Embryonic facial prominence (tissue), 1 donor: ENCODE measurements at regions not wholly inside any gene's neighbourhood (a gene's known extent, or its start where the extent isn't known, plus 50 kb on each side); places are given as distances from the start of the nearest gene placed in this dataset.
"Not testable (repeated sequence)": the region's sequence is repeated elsewhere in the genome, so short reads cannot be mapped to it uniquely, and the experiment has no call there.

Source experiments
- DNase-seq: peaks from one replicate; pipeline ENCODE4 v3.0.0-alpha.2; 2016; ENCODE audit errors: extremely low spot score

- no peak for DNase-seq
These were observed 867.4 kb downstream of the DSC3 start for GRCh38 chr18:30175061-30175574.

DNA sequence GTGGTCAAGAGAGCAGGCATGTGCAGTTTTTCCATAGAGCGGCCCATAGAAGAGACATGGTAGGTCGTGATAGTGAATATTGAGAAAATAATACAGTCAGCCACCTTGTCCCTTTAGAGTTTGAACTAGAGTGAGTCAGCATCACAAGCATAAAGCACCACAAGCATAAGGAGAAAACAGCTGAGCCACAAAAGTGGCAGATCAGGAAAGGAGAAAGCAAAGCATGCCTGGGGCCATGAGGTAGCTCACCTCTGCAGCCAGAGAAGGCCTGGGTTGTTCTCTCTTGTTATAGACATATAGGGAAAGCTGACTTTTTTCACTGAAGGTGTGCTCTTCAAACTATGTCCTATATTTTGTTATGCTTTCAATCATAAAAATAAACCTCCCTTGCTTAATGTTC lies 879.0 kb downstream of the DSC3 start:
- no peak for DNase-seq

DNA sequence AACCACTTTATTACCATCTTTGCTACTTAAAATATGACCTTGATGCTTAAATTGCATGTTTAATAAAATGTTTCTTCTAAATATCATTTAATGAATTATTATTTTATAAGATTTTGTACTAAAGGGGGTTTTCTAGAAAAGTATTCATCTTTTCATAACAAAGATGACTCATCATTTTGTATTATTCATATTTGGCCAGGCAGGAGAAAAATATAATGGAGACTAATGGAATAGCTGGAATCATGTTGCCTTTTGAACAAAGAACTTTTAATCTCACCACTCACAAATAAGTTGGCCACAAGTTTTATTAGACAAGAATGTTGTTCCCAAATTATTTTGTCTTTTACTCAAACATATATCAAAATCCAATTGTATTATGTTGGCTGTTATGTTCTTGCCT lies 882.4 kb downstream of the DSC3 start:
- no peak for DNase-seq

DNA sequence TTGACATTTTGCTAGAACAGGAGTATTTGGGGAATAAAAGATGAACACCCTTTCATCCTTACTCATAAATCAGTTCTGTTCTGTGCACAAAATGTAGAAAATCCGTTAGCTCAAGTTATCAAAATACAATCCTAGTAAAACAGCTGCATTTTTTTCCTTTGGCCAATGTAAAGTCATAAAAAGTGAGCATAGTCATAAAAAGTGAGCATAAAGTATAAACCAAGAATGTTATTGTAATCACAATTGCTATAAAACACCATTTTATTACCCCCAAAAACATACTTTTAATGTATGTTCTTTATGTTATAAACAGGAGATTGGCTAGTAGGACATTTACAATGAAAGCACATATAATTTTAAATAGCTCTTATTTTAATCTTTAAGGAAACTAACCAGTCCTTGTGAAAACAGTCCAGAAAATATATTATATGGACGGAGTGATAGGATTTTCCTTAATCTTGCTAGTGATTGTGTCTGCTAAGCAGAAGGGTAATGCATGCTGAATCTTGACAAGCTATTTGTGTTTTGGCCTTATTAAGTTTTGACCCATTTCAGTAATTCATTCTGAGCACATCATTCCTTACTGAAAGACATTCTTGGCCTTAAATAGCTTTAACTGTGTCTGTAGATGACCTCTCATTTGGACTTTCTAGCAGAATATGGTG lies 891.8 kb downstream of the DSC3 start:
- no peak for DNase-seq

DNA sequence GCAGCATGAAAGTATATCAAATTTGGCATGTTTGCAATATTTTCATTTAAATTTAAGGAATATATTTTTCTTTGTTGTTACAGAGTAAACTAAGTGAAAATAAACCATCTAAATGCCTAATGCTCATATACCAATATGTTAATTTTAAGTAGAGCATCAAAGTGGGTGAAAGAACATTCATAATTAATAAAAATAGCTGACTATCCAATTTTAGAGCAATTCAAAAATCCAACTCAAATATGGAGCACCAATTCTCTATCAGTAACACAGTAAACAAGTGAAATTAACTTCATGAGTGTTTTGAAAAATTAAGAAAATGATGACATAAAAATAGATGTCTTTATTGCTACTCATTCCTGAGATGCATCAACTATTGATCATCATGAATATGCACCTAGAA lies 893.0 kb downstream of the DSC3 start:
- DNase-seq = no peak

- no peak for DNase-seq
These were observed 899.7 kb downstream of the DSC3 start for GRCh38 chr18:30142870-30143269.

DNA sequence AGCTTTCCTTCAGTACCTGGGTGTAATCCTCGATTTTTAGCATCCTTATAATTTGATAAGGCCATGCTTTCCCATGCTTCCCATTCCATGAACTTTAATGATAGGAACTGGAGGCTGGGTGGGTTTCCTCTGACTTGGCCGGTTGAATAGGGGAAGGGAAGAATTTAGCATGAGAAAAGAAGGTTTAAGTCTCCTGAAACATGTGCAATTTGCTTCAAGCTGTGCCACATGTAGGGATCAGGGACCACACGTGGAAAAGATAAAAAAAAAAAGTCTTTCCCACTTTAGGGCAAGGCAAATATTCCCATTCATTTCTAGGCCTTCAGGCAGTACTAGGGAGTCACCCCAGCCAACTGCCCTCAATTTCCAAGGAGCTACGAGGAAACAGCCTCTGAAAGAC lies 900.3 kb downstream of the DSC3 start:
- DNase-seq = no peak

DNA sequence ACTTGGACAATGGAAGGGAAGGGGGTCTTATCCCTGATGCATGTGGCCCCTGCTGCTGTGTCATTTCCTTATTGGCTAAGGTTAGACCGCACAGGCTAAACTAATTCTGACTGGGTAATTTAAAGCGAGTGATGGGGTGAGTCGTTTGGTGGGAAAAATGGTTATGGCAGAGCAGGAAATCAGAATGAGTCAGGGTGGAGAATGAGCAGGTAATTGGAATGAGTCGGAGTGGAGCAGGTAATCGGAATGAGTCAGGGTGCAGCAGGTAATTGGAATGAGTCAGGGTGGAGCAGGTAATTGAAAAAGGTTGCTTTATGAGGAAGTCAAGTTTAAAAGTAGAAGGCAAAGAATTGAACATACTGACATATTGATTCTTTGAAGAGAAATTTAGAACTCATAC lies 901.0 kb downstream of the DSC3 start:
- not testable (repeated sequence) for DNase-seq

DNA sequence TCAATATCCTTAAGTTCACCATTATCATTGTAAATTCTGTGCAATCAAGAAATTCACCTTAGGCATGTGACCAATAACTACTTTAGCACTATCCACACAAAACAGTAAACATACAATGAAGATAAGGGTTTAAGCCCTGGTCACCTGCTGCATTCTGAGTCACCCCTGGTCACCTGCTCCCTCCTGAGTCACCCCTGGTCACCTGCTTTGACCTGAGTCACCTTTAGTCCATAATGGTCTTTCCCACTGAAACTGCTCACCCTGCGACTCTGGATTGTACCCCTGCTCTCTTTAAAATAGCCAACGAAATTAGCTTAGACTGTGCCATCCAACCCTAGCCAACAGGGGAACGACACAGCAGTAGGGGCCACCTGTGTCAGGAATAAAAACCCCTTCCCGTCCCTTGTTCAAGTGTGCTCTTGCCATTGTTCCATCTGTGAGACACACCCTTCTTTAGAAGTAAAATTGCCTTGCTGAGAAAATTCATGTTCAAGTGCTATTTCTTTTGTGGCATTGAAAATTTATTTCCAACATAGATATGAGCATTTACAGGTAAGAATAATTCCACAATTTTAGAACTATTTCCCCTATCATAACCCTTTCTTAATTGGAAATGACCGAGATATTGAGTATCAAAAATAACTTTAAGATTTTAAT lies 902.8 kb downstream of the DSC3 start:
- DNase-seq = no peak

DNA sequence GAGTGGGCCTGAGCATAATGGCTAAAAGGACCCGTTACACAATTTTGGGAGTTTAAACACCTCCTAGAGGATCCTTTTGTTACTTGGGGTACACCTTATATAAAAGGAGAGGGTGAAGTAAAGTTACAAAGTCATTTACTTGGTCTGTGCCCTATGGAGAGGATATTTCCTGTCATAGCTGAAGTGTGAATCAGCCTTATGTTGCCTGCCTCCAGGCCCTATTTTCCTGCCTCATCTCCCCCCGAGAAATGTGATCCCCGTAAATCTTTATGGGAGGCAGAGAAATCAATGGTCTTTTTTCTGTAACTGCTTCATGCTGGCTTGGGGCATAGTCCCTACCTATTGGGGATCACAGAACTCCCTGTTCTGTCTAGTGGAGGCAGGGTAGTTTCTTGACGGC lies 906.6 kb downstream of the DSC3 start:
- no peak for DNase-seq

GRCh38 chr18:30134020-30134419 lies 908.5 kb downstream of the DSC3 start:
- DNase-seq = no peak

GRCh38 chr18:30132959-30133358 lies 909.6 kb downstream of the DSC3 start:
- no peak for DNase-seq

- no peak for DNase-seq
These were observed 921.1 kb downstream of the DSC3 start for GRCh38 chr18:30121397-30121796.

DNA sequence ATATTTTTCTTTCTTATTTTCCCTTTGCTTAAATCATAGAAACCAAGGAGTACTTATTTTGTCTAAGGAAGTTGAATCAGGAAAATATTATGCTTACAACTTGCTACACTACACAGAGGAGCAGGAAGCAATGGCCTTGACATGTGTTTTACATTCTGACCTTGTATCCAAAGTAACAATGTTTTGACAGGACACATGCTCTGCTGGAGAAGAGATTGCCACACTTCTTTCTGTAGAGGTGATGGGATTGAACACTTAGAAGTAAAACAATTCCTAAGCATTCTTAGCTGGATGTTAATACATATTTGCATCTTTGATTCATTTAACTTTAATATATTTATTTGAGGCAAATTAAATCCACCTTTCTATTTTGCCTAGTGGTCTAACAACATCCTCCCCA lies 929.1 kb downstream of the DSC3 start:
- no peak for DNase-seq

- no peak for DNase-seq
These were observed 936.2 kb downstream of the DSC3 start for GRCh38 chr18:30106356-30106755.

GRCh38 chr18:30103881-30104280 lies 938.7 kb downstream of the DSC3 start:
- DNase-seq = no peak

DNA sequence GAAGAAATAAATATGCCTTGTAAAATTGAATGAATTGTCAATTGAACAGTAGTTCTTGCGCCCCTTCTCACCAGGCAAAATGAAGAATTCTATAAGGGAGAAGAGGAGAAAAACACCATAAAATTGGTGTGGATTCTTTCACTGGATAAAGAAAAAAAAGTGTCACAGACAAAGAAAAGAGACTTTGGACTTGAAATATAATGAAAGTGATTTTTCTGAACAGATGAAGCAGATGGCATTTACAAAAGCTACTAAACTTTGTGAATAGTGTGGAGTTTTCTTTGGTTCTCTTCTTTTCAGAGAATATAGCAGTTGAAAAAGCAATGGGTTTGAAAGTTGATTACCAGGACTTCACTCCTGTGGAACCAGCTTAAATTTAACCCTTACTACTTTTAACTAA lies 945.7 kb downstream of the DSC3 start:
- DNase-seq = no peak

GRCh38 chr18:30094556-30094955 lies 948.0 kb downstream of the DSC3 start:
- DNase-seq = no peak

- no peak for DNase-seq
These were observed 949.2 kb downstream of the DSC3 start for GRCh38 chr18:30093376-30093775.

DNA sequence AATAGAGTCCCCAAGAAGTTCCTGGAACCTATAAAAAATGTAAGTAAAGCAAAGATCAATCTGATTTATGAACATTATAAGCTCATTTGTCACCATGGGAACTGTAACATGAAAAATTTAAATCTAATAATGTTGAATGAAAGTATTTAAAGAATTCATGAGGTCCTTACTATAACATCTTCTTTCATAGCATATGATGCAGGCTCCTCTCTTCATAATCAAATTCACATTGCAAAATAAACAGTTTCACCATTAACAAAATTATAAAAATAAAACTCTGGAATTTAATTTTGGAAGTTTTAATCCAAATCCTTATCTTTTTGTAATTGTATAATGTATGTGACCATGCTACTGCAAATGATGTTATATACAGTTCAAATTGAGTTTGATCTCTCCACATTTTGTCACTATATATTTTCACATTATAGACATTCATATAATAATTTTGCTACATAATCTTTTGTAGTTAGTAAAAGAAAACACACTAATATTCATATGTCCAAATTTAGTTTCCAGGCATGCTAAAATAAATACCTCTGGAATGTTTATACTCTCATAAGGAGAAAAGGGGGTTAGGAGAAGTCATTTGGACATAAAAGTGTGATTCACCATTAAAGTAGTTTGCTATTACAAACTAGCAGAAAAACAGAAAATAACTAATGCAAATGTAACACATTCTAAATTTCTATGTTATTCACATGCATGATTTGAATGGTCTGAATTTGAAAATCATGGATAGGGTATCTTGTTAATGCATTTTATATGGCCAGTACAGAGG lies 954.1 kb downstream of the DSC3 start:
- DNase-seq = no peak

DNA sequence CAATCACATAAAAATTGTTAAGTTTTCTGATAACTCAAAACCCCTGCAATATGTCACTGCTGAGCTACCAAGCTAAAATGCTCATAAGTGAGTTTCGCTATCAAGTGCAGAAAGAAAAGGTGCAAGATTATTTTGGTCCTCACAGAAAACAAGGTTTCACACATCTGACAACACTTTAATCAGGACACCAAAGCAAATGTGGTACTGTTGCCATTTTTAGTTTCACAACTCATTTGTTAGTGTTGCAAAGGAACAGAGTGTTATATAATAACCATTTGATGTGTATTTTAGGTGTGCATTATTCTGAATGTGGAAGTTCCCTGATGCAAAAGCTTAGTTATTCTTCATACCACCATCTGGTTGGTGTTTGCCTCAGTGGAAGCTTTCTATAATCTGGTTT lies 956.2 kb downstream of the DSC3 start:
- DNase-seq = no peak

DNA sequence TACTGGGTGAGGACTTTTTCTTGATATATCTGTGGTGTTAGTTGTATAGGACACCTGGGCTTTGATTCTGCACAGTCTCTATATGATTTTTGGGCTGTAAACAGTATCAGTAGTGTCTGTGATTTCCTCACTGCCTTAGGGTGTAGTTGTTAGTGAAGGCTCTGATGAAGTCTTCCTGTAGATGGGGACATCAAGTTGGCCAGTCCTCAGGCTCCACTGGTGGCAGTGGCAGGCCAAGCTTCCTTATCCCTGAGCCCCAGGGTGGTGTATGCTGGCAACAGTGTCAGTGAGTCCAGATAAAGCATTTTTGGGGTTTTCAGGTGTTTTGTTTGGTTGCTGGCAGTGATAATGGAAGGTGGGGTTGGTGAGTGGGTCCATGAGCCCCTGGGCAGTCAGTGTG lies 961.4 kb downstream of the DSC3 start:
- DNase-seq = no peak
